IPS-15b (cell line): ENCODE measurements at regions not wholly inside any gene's neighbourhood (a gene's known extent, or its start where the extent isn't known, plus 50 kb on each side); places are given as distances from the start of the nearest gene placed in this dataset.

Experiments
- H3K27me3 ChIP-seq: one replicate; pipeline ENCODE4 v1.6.1; 2013; ENCODE audit warnings: low read length; ENCODE audit not compliant: control insufficient read depth, insufficient read depth
- H3K36me3 ChIP-seq: one replicate; pipeline ENCODE4 v1.6.1; 2013; ENCODE audit warnings: low read length; ENCODE audit not compliant: control insufficient read depth, insufficient read depth
- H3K4me1 ChIP-seq: one replicate; pipeline ENCODE4 v1.6.1; 2013; ENCODE audit warnings: mild to moderate bottlenecking, low read length; ENCODE audit not compliant: control insufficient read depth, insufficient read depth
- H3K4me3 ChIP-seq: one replicate; pipeline ENCODE4 v1.5.1; 2013; ENCODE audit warnings: low read depth, low read length
- H3K9ac ChIP-seq: one replicate; pipeline ENCODE4 v1.6.1; 2013; ENCODE audit warnings: low read depth, mild to moderate bottlenecking, low read length
- H3K9me3 ChIP-seq: one replicate; pipeline ENCODE4 v1.6.1; 2013; ENCODE audit warnings: mild to moderate bottlenecking, low read length; ENCODE audit not compliant: control insufficient read depth, insufficient read depth

DNA sequence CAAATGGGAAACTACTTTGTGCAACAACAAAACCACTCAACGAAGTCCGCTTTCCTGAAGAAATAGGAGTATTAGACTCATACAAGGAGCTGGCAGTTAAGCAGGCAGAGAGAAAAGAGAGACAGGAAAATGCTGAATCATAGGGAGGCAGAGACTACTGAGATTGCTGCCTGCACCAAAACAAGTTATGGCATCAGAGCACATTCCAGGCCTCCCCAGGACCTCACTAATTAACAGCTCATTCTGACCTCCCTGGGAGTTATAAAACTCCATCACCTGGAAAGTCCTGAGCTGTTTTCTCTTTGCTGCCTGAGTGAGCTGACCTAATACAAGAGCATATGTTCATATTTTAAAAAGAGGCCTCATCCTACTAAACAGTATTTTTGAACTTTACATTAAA lies 741.0 kb downstream of the MCTP2 start:
- Histone ChIP-seq H3K27me3 (no peaks in the 10 kb centered on the region), H3K4me3 (no peak overlapping the region), H3K9ac (no peak overlapping the region), H3K9me3 (no peaks in the 10 kb centered on the region), H3K36me3 (no peaks in the 10 kb centered on the region), H3K4me1 (no peaks in the 10 kb centered on the region)

DNA sequence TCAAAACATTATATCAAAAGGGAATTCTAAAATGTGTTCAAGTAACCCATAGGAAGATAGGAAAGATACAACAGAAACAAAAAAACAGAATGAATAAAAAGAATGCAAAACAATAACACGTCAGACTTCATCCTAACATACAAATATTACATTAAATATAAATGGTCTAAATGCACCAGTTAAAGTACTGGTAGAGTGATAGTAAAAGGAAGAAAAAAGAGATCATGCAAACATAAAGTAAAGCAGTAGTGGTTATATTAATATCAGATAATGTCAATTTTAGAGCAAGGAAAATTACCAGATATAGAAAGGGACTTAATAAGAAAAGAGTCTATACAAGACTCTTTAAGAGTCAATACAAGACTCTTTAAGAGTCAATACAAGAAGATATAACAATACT lies 755.7 kb downstream of the MCTP2 start:
- Histone ChIP-seq H3K4me1 (no peaks in the 10 kb centered on the region), H3K9ac (no peak overlapping the region), H3K9me3 (no peaks in the 10 kb centered on the region), H3K4me3 (no peak overlapping the region), H3K36me3 (no peaks in the 10 kb centered on the region), H3K27me3 (no peaks in the 10 kb centered on the region)

DNA sequence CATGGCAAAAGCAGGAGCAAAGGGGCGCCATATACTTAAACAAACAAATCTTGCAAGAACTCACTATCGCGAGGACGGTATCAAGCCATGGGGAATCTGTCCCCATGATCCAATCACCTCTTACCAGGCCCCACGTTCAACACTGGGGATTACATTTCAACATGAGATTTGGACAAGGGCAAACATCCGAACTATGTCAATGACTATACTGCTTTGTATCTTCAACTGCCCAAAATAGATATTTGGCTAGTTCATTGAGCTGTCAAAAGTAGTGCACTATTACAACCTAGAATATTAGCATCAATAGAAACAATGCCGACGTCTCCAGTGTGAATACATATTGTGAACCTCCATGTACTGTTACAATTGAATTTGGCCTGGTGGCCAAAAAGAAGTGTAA lies 760.4 kb downstream of the MCTP2 start:
- no peak overlapping the region for H3K4me3 ChIP-seq
- no peaks in the 10 kb centered on the region for H3K36me3 ChIP-seq
- no peaks in the 10 kb centered on the region for H3K4me1 ChIP-seq
- H3K27me3 ChIP-seq = no peaks in the 10 kb centered on the region
- no peaks in the 10 kb centered on the region for H3K9me3 ChIP-seq
- H3K9ac ChIP-seq = no peak overlapping the region

DNA sequence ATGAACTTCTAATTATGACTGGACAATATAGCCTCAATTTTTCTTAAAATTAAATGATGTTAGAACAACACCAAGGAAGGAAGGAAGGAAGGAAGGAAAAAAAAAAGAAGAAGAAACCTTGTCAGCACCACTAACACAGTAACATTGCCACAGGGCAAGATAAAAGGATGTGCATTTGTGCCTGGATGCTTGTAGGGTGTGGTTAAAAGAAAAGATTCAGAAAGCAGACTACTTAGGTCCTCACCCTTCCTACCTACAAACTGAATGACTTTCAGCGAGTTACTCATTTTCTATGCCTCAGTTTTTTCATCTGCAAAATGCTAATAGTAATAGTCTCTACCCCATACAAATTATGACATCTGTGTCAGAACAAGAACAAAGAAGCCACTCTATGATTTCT lies 778.3 kb downstream of the MCTP2 start:
- Histone ChIP-seq H3K9me3 (no peaks in the 10 kb centered on the region), H3K4me3 (no peak overlapping the region)

DNA sequence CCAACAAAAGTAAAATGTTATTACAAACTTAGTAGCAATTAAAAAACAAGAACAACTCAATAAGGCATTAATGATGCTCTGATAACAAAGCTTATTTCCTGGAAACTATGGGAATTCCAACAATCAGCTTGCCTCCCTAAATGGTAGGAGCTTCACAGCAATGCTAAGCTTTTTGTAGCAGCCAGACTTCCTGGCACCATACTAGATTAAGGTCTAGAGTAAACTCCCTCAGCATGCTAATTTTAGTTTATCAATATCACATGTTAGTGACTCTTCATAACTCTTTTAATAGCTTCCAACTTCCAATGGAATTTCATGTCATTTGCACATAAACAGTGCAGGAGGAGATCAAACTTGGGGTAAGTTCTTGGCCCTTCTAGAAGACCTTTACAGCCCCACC lies 782.0 kb downstream of the MCTP2 start:
- H3K27me3 ChIP-seq = no peaks in the 10 kb centered on the region
- H3K9ac ChIP-seq = no peak overlapping the region
- no peak overlapping the region for H3K4me3 ChIP-seq
- no peaks in the 10 kb centered on the region for H3K9me3 ChIP-seq
- no peaks in the 10 kb centered on the region for H3K36me3 ChIP-seq
- H3K4me1 ChIP-seq = peaks cover 2% of the 10 kb centered on the region

More for the DNA sequence above, 778.3 kb downstream of the MCTP2 start:
- Histone ChIP-seq H3K9ac (no peak overlapping the region), H3K36me3 (no peaks in the 10 kb centered on the region), H3K27me3 (no peaks in the 10 kb centered on the region), H3K4me1 (no peaks in the 10 kb centered on the region)

DNA sequence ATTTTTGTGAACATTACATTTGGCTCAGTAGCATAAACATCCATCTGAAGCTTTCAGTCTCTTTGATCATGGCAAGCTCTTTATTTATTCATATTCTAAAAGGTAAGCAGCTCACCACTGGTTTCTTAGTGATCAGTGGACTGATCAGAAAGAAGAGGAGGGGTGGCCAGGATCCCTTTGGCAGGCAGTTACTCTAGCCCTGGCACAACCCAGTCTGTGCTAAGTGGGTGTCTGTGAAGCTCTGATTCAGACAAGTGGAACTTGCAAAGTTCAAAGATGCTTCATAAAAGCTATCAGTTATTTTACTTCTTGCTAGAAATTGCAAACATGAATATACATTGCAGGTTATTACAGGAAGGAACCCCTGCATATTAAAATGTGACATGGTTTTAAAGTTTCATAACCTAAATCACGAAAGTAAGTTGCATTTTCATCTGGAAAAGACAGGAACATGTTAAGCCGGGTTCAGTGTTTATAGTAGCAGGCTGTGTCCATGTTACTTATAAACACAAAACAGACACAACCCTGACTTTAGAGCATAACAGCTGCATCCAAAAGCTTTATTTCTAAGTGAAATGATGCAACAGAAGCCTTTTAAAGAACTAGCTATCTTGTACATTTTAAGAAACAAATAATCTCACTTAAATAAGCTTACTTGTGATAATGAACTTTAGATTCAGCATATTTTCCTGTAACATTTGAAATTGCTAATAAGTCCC lies 785.3 kb downstream of the MCTP2 start:
- no peaks in the 10 kb centered on the region for H3K36me3 ChIP-seq
- no peak overlapping the region for H3K9ac ChIP-seq

DNA sequence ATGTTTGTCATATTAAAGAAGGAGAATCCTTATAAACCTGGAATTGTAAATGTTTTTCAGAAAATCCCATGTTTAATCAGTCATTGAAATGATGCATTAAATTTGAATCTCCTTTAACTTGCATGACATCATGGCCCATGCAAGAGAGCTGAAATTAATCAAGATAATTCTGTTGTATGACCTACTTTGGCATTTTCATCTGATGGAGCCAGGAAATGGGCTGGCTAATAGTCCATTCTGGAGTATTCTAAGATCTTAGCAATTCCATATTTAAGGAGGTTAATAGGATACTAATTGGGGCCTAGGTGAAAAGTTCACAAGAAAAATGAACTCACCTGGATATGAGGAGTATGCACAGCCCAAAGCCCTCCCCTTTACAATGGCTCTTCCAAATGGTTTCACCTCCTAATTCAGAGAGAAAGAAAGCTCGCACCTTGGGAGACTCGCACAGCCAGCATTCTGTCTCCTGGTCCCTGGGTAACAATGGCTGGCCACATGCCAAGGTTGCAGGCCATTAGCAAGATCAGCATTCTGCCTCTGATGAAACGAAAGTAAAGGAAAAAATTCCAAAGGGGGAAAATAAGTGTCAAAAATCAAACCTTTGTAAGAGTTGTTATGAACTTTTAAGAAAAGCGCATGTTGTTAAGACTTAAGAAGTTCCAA lies 786.4 kb downstream of the MCTP2 start:
- Histone ChIP-seq H3K9me3 (no peaks in the 10 kb centered on the region), H3K27me3 (no peaks in the 10 kb centered on the region), H3K36me3 (no peaks in the 10 kb centered on the region), H3K4me1 (peaks cover 2% of the 10 kb centered on the region), H3K4me3 (no peak overlapping the region), H3K9ac (no peak overlapping the region)

More for the DNA sequence above, 785.3 kb downstream of the MCTP2 start:
- Histone ChIP-seq H3K4me3 (no peak overlapping the region), H3K9me3 (no peaks in the 10 kb centered on the region), H3K4me1 (peaks cover 2% of the 10 kb centered on the region), H3K27me3 (no peaks in the 10 kb centered on the region)

DNA sequence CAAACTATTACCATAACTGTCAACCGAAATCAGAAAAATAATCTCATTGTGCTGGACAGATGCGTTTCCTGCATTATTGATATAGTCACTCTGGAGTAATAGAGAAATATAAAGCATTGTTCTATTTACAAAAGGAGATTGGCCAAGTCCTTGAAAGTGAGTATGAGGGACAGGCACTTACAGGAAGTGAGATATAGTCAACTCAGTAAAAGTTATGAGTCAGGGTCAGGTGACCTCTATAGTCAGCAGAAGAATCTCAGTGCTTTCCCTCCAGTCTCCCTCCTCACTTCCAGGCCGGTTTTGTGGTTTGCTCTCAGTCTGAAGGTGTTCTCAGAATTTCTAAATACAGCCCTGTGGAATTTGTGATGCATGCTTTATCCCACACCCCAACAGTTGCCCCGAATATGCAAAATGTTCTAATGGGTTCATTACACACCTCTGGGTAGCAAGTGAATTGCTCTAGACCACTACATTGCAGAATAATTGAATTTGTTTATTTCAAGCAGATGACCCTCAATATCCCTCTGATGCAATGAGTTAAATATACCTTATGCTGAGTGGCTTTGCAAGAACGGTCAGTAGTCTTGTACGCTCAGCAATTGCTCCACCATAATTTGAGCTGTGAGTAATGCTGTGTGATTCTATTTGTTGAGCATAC lies 787.7 kb downstream of the MCTP2 start:
- peaks cover 2% of the 10 kb centered on the region for H3K4me1 ChIP-seq
- no peak overlapping the region for H3K4me3 ChIP-seq
- H3K9me3 ChIP-seq = no peaks in the 10 kb centered on the region
- H3K36me3 ChIP-seq = no peaks in the 10 kb centered on the region
- H3K9ac ChIP-seq = no peak overlapping the region
- H3K27me3 ChIP-seq = no peaks in the 10 kb centered on the region

DNA sequence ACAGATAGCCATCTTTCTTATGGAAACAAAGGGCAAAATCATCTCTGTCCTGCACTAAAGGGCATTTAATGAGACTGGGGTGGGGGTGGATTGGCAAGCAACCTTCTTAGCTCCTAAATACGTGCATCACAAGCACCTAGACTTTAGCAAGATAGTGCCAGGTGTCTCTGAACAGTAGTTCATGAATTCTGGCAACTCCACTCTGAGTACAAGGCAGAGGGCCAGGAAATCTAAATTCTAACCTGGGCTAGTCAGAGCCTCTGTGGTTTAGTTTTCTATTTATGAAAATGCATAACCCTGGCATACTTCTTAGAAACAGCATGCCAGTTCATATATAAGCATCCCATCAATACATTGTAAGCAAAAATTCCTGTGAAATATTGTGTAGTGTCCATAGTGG lies 788.5 kb downstream of the MCTP2 start:
- Histone ChIP-seq H3K4me3 (no peak overlapping the region), H3K36me3 (no peaks in the 10 kb centered on the region), H3K4me1 (peaks cover 2% of the 10 kb centered on the region), H3K9ac (no peak overlapping the region), H3K27me3 (no peaks in the 10 kb centered on the region), H3K9me3 (no peaks in the 10 kb centered on the region)

DNA sequence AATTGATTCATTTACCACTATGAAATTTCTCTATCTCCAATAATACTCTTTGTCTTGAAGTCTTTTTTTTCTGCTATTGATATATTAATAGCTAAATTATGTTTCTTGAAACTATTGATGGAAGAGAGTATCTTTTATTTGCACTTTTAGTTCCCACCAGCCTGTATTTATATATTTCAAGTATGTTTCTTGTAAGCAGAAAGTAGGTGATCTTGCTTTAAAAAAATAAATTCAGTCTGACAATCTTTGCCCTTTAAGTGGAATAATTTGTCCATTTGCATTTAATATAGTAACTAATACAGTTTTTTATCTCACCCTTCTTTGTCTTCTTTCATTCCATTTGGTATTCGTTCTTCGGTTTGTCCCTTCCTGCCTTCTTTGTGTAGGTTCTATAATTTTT lies 790.5 kb downstream of the MCTP2 start:
- H3K27me3 ChIP-seq = no peaks in the 10 kb centered on the region
- peaks cover 2% of the 10 kb centered on the region for H3K4me1 ChIP-seq
- no peak overlapping the region for H3K4me3 ChIP-seq
- H3K9ac ChIP-seq = no peak overlapping the region
- H3K36me3 ChIP-seq = no peaks in the 10 kb centered on the region
- H3K9me3 ChIP-seq = no peaks in the 10 kb centered on the region

DNA sequence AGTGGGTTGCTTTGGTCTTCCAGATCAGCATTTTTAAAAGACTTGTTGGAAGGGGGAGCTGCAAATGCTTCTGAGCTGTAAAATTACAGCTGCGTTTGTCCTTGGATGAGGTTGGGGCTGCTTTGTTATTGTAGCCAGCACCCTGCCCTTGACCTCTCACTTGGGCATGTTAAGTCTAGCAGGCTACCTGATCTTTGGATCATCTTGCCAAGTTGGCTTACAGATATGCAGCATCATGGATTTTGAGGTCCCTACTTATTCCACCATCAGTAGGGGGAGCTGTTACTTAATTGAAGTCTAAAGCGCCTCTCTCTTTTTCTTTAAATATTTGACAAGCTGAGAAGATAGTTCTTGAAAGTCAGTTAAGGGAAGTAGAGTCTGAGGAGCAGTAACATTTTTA lies 793.0 kb downstream of the MCTP2 start:
- Histone ChIP-seq H3K4me3 (no peak overlapping the region), H3K27me3 (no peaks in the 10 kb centered on the region), H3K4me1 (no peaks in the 10 kb centered on the region), H3K36me3 (no peaks in the 10 kb centered on the region), H3K9me3 (no peaks in the 10 kb centered on the region), H3K9ac (no peak overlapping the region)
